GM23338 (cell line): ENCODE measurements at regions not wholly inside any gene's neighbourhood (a gene's known extent, or its start where the extent isn't known, plus 50 kb on each side); places are given as distances from the start of the nearest gene placed in this dataset.

Source experiments
- ATAC-seq: fragments of 200-7000 bp; cut with Tn5 transposase; 3 replicates; pipeline ENCODE4 v1.9.1; 2020
- DNase-seq: peaks from one replicate; pipeline ENCODE4 v3.0.0-alpha.2; 2015; ENCODE audit warnings: low spot score
- H2AFZ ChIP-seq: fragments of 200-600 bp; sonication (generic); 2 replicates; pipeline ENCODE4 v1.8.0; 2016; ENCODE audit warnings: antibody characterized with exemption, mild to moderate bottlenecking, moderate library complexity
- H3F3A ChIP-seq: fragments of 200-600 bp; sonication (generic); replicated peaks from 2 replicates; pipeline ENCODE4 v1.8.0; 2017; ENCODE audit warnings: antibody characterized with exemption, mixed run types, low read depth
- H3K27ac ChIP-seq: fragments of 200-600 bp; sonication (generic); 2 replicates; pipeline ENCODE4 v1.6.1; 2016; ENCODE audit warnings: low read depth
- H3K27me3 ChIP-seq: fragments of 200-600 bp; sonication (generic); 2 replicates; pipeline ENCODE4 v1.8.0; 2016; ENCODE audit warnings: mild to moderate bottlenecking, mixed run types, moderate library complexity; ENCODE audit not compliant: insufficient read depth
- H3K36me3 ChIP-seq: fragments of 200-600 bp; sonication (generic); 2 replicates; pipeline ENCODE4 v1.8.0; 2016; ENCODE audit warnings: mild to moderate bottlenecking; ENCODE audit not compliant: insufficient read depth
- H3K4me1 ChIP-seq: fragments of 200-600 bp; sonication (generic); 2 replicates; pipeline ENCODE4 v1.8.0; 2016; ENCODE audit warnings: mild to moderate bottlenecking, moderate library complexity; ENCODE audit not compliant: insufficient read depth
- H3K4me2 ChIP-seq: fragments of 200-600 bp; sonication (generic); 2 replicates; pipeline ENCODE4 v1.7.1; 2017; ENCODE audit warnings: mixed run types
- H3K4me3 ChIP-seq: fragments of 200-600 bp; sonication (generic); 2 replicates; pipeline ENCODE4 v1.6.1; 2016; ENCODE audit warnings: mixed run types
- H3K79me2 ChIP-seq: fragments of 200-600 bp; sonication (generic); replicated peaks from 2 replicates; pipeline ENCODE4 v1.8.0; 2017; ENCODE audit warnings: mild to moderate bottlenecking; ENCODE audit not compliant: insufficient read depth
- H3K9me2 ChIP-seq: fragments of 200-600 bp; sonication (generic); 2 replicates; pipeline ENCODE4 v1.8.0; 2017; ENCODE audit not compliant: insufficient read depth
- H4K20me1 ChIP-seq: fragments of 200-600 bp; sonication (generic); replicated peaks from 2 replicates; pipeline ENCODE4 v1.8.0; 2017; ENCODE audit warnings: mild to moderate bottlenecking; ENCODE audit not compliant: insufficient read depth
- H3K27ac Mint-ChIP-seq: 2 replicates; pipeline ENCODE4 v1.8.0; 2020; ENCODE audit warnings: inconsistent platforms, mild to moderate bottlenecking, moderate library complexity, mixed read lengths
- H3K27me3 Mint-ChIP-seq: 3 replicates; pipeline ENCODE4 v1.8.0; 2022; ENCODE audit warnings: low read depth, mild to moderate bottlenecking, moderate library complexity, mixed read lengths, inconsistent platforms; ENCODE audit not compliant: insufficient read depth, poor library complexity
- H3K36me3 Mint-ChIP-seq: 3 replicates; pipeline ENCODE4 v1.8.0; 2021; ENCODE audit warnings: low read depth, mild to moderate bottlenecking, inconsistent platforms, moderate library complexity, mixed read lengths
- H3K4me1 Mint-ChIP-seq: 3 replicates; pipeline ENCODE4 v1.8.0; 2020; ENCODE audit warnings: mild to moderate bottlenecking, inconsistent platforms, mixed read lengths
- H3K4me3 Mint-ChIP-seq: 3 replicates; pipeline ENCODE4 v1.8.0; 2021; ENCODE audit warnings: moderate library complexity, mild to moderate bottlenecking, inconsistent platforms, mixed read lengths
- H3K9me3 Mint-ChIP-seq: 3 replicates; pipeline ENCODE4 v1.8.0; 2020; ENCODE audit warnings: moderate library complexity, mild to moderate bottlenecking, inconsistent platforms, mixed read lengths
- CREB1 ChIP-seq: fragments of 250-450 bp; sonication (Bioruptor Pico); IDR thresholded peaks from 2 replicates; pipeline ENCODE4 v1.5.0; 2020; ENCODE audit warnings: low read depth, mild to moderate bottlenecking, moderate library complexity
- CTCF ChIP-seq, 2 experiments: fragments of 200-600 bp in 1 of 2; sonication (generic) in 1 of 2; conservative IDR thresholded peaks; 2 replicates each; pipeline versions ENCODE4 v1.5.1 to v1.6.1; 2016 to 2017; ENCODE audit warnings: antibody characterized with exemption in 2 of 2, low read depth in 2 of 2, mild to moderate bottlenecking in 2 of 2, moderate library complexity in 1 of 2
- ETS1 ChIP-seq: IDR thresholded peaks from 2 replicates; pipeline ENCODE4 v1.6.1; 2016; ENCODE audit warnings: antibody characterized with exemption
- EZH2phosphoT487 ChIP-seq: fragments of 200-600 bp; sonication (generic); IDR thresholded peaks from one replicate; pipeline ENCODE4 v1.8.1; 2018; ENCODE audit warnings: antibody characterized with exemption; ENCODE audit not compliant: unreplicated experiment
- JUNB ChIP-seq: IDR thresholded peaks from one replicate; pipeline ENCODE4 v1.6.1; 2016; ENCODE audit warnings: antibody characterized with exemption; ENCODE audit not compliant: unreplicated experiment
- POLR2AphosphoS5 ChIP-seq: IDR thresholded peaks from 2 replicates; pipeline ENCODE4 v1.6.1; 2016; ENCODE audit warnings: antibody characterized with exemption, low read depth
- TF ChIP-seq, protein P1 (sequence below): fragments of 250-450 bp; sonication (Bioruptor Pico); IDR thresholded peaks from 2 replicates; pipeline ENCODE4 v1.5.0; 2020; ENCODE audit warnings: mild to moderate bottlenecking, moderate library complexity

DNA sequence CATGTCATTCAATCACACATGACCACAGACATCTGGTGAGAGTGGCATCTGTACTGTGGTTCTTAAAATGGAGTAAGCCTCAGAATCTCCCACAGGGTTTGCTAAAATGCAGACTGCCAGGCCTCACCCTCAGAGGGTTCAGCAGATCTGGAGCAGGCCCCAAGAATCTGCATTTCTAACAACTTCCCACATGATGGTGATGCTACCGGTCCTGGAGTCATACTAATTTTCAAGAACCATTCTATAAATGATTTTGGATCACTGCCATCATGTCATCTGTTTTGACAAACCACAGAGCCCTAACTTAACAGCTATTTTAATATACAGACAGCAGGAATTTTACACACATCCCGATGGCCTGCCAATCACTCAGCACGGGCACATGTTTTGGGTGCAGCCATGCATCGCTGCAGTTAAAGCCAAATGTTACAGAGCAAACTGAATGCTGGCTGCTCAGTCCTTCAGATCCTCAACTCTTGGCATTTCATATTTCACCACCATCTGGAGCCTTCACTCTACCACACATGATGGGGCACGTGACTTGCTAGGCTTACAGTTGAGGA is 792.1 kb upstream of the AMELY start:
- Histone ChIP-seq H3K9me2 (no peaks in the 10 kb centered on the region), H3K79me2 (no peaks in the 10 kb centered on the region), H3K4me3 (no peak overlapping the region), H3K36me3 (no peaks in the 10 kb centered on the region), H2AFZ (no peak overlapping the region), H3K4me2 (no peak overlapping the region), H3K27ac (no peak overlapping the region), H3K27me3 (no peaks in the 10 kb centered on the region), H3K4me1 (no peaks in the 10 kb centered on the region), H4K20me1 (no peaks in the 10 kb centered on the region), H3F3A (no peaks in the 10 kb centered on the region)
- no peak overlapping the region for H3K4me3 Mint-ChIP-seq
- TF ChIP-seq POLR2AphosphoS5: no peak
- TF ChIP-seq CREB1: no peak
- TF ChIP-seq, protein P1, sequence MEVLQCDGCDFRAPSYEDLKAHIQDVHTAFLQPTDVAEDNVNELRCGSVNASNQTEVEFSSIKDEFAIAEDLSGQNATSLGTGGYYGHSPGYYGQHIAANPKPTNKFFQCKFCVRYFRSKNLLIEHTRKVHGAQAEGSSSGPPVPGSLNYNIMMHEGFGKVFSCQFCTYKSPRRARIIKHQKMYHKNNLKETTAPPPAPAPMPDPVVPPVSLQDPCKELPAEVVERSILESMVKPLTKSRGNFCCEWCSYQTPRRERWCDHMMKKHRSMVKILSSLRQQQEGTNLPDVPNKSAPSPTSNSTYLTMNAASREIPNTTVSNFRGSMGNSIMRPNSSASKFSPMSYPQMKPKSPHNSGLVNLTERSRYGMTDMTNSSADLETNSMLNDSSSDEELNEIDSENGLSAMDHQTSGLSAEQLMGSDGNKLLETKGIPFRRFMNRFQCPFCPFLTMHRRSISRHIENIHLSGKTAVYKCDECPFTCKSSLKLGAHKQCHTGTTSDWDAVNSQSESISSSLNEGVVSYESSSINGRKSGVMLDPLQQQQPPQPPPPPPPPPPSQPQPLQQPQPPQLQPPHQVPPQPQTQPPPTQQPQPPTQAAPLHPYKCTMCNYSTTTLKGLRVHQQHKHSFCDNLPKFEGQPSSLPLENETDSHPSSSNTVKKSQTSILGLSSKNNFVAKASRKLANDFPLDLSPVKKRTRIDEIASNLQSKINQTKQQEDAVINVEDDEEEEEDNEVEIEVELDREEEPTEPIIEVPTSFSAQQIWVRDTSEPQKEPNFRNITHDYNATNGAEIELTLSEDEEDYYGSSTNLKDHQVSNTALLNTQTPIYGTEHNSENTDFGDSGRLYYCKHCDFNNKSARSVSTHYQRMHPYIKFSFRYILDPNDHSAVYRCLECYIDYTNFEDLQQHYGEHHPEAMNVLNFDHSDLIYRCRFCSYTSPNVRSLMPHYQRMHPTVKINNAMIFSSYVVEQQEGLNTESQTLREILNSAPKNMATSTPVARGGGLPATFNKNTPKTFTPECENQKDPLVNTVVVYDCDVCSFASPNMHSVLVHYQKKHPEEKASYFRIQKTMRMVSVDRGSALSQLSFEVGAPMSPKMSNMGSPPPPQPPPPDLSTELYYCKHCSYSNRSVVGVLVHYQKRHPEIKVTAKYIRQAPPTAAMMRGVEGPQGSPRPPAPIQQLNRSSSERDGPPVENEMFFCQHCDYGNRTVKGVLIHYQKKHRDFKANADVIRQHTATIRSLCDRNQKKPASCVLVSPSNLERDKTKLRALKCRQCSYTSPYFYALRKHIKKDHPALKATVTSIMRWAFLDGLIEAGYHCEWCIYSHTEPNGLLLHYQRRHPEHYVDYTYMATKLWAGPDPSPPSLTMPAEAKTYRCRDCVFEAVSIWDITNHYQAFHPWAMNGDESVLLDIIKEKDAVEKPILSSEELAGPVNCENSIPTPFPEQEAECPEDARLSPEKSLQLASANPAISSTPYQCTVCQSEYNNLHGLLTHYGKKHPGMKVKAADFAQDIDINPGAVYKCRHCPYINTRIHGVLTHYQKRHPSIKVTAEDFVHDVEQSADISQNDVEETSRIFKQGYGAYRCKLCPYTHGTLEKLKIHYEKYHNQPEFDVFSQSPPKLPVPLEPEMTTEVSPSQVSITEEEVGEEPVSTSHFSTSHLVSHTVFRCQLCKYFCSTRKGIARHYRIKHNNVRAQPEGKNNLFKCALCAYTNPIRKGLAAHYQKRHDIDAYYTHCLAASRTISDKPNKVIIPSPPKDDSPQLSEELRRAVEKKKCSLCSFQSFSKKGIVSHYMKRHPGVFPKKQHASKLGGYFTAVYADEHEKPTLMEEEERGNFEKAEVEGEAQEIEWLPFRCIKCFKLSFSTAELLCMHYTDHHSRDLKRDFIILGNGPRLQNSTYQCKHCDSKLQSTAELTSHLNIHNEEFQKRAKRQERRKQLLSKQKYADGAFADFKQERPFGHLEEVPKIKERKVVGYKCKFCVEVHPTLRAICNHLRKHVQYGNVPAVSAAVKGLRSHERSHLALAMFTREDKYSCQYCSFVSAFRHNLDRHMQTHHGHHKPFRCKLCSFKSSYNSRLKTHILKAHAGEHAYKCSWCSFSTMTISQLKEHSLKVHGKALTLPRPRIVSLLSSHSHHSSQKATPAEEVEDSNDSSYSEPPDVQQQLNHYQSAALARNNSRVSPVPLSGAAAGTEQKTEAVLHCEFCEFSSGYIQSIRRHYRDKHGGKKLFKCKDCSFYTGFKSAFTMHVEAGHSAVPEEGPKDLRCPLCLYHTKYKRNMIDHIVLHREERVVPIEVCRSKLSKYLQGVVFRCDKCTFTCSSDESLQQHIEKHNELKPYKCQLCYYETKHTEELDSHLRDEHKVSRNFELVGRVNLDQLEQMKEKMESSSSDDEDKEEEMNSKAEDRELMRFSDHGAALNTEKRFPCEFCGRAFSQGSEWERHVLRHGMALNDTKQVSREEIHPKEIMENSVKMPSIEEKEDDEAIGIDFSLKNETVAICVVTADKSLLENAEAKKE (CRISPR knock-in tag): no peak
- TF ChIP-seq JUNB: no peak
- DNase-seq: no peak
- no peaks in the 10 kb centered on the region for H3K9me3 Mint-ChIP-seq
- ATAC-seq: no peak
- no peaks in the 10 kb centered on the region for H3K27me3 Mint-ChIP-seq
- H3K27ac Mint-ChIP-seq: no peak overlapping the region
- H3K4me1 Mint-ChIP-seq: no peaks in the 10 kb centered on the region
- H3K36me3 Mint-ChIP-seq: no peaks in the 10 kb centered on the region

- no peak overlapping the region for H2AFZ ChIP-seq
- Mint-ChIP-seq H3K9me3 (no peaks in the 10 kb centered on the region), H3K4me1 (no peaks in the 10 kb centered on the region)
- TF ChIP-seq ETS1 (no peak), CTCF (conservative IDR thresholded peaks at IDR 0.05; ENCODE audit: low read depth in 2 of 2) (no peak), EZH2phosphoT487 (no peak)
Observed at GRCh38 chrY:7702481-7702880, 790.9 kb upstream of the AMELY start.

More at GRCh38 chrY:7702481-7702880, 790.9 kb upstream of the AMELY start:
- no peaks in the 10 kb centered on the region for H3K4me1 ChIP-seq
- no peak overlapping the region for H3K4me3 Mint-ChIP-seq
- DNase-seq (no peak), ATAC-seq (no peak)
- H3K36me3 ChIP-seq: no peaks in the 10 kb centered on the region
- no peaks in the 10 kb centered on the region for H3K9me2 ChIP-seq
- no peak overlapping the region for H3K27ac ChIP-seq
- H3K4me2 ChIP-seq: no peak overlapping the region
- no peaks in the 10 kb centered on the region for H3K36me3 Mint-ChIP-seq
- no peaks in the 10 kb centered on the region for H3K27me3 ChIP-seq
- H3K79me2 ChIP-seq: no peaks in the 10 kb centered on the region
- H3K27me3 Mint-ChIP-seq: no peaks in the 10 kb centered on the region
- no peaks in the 10 kb centered on the region for H3F3A ChIP-seq
- H4K20me1 ChIP-seq: no peaks in the 10 kb centered on the region
- H3K27ac Mint-ChIP-seq: no peak overlapping the region
- no peak overlapping the region for H3K4me3 ChIP-seq
